ENCODE measurements at regions not wholly inside any gene's neighbourhood (a gene's known extent, or its start where the extent isn't known, plus 50 kb on each side); places are given as distances from the start of the nearest gene placed in this dataset.

DNA sequence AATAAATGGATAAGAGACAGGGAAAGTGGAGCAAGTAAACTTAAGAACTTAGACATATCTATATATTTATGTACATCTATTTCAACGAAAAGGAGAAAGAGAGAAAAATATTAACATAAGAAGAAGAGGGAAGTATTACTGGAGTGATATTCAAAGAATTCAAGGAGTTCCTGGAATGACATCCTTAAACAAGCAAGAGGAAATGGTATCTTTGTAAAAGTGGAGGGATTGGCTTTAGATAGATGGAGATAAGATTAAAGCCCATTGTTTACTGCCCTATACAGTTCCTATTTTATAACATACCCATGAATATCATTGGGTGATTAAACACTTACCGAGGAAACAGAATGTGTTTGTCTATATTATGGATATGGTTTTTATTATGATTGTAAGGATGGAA lies 1036.3 kb downstream of the TTLL7 start:
- H3K27me3 ChIP-seq (ENCODE audit: low read depth) = no peaks in the 10 kb centered on the region
- no peak overlapping the region for H3K4me3 ChIP-seq
- peaks cover 9% of the 10 kb centered on the region for H3K4me1 ChIP-seq
- no peak for DNase-seq (ENCODE audit: low spot score in 2 of 2)
- H3K36me3 ChIP-seq (replicated peaks) = no peaks in the 10 kb centered on the region
- no peaks in the 10 kb centered on the region for H3K9me3 ChIP-seq
- in situ Hi-C loops (cut with MboI; ENCODE audit: low sequenced_read_pairs) = no loop called here

DNA sequence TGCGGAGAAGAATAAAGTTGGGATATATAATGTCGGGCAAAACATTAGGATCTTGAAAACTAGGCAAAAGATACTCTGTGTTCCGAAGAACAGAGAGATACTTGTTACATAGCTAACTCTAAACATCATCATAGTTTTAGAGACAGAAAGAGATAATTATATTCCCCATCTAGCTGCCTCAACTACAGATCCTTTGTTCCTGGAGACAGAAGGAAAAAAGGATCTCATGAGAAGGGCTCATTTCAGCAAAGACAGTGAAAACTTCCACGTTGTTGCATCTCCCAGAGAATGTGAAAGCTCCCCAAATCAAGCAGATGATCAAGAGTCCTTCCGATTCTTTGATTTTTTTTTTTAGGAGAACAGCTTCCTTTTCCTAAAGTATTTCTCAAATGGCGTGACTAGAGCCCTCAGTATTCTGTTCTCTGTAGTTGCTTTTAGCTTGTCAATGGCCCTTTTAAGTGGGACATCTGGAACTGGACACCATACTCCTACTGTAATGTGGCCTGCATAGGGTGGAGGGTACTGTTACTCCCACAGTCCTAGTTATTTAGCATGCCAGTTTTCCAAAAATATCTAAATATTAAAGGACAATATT lies 1048.2 kb downstream of the TTLL7 start:
- Histone ChIP-seq H3K27me3 (ENCODE audit: low read depth) (no peaks in the 10 kb centered on the region), H3K4me3 (no peak overlapping the region), H3K4me1 (no peaks in the 10 kb centered on the region), H3K36me3 (replicated peaks) (no peaks in the 10 kb centered on the region), H3K9me3 (no peaks in the 10 kb centered on the region)
- in situ Hi-C loops (cut with MboI; ENCODE audit: low sequenced_read_pairs) = no loop called here
- no peak for DNase-seq (ENCODE audit: low spot score in 2 of 2)

DNA sequence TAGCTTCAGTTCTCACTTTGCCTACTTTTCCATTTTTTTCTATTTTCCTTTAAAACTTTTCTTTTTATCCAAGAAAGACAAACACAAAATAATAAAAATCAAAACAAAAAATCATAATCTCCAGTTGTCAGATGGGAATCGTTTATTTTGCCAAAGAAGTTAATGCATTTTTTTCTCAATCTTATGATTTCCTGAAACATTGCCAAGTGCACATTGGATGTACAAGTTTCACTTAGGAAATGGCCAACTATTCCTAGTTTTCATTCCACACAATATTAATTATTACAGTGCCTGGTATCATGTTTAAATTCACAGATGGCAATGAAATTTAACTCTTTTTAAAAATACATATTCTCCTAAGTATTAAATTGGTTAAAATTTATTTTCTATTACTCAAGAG lies 1050.5 kb downstream of the TTLL7 start:
- DNase-seq (ENCODE audit: low spot score in 2 of 2) = no peak
- H3K36me3 ChIP-seq (replicated peaks) = no peaks in the 10 kb centered on the region
- in situ Hi-C loops (cut with MboI; ENCODE audit: low sequenced_read_pairs) = no loop called here
- H3K27me3 ChIP-seq (ENCODE audit: low read depth) = no peaks in the 10 kb centered on the region
- no peaks in the 10 kb centered on the region for H3K4me1 ChIP-seq
- H3K4me3 ChIP-seq = no peak overlapping the region
- no peaks in the 10 kb centered on the region for H3K9me3 ChIP-seq

DNA sequence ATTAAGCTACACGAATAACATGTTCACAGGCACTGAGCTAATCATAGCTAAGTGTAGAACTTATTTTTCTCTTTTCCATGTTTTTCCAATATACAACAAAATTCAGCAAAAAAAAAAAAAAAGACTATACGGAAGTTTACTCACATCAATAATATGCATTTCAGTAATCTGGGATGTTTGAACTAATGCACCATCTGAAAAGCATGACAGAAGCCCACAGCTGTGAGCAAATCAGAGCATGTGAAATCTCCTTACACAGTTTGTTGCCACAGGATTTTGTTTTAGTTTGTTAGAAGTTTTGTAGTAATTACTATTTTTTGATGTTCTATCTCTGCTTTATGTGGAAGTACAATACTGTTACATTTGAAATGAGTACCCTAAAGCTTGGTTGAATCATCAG lies 1051.7 kb downstream of the TTLL7 start:
- DNase-seq (ENCODE audit: low spot score in 2 of 2) = no peak
- Histone ChIP-seq H3K4me1 (no peaks in the 10 kb centered on the region), H3K36me3 (replicated peaks) (no peaks in the 10 kb centered on the region), H3K27me3 (ENCODE audit: low read depth) (no peaks in the 10 kb centered on the region), H3K9me3 (no peaks in the 10 kb centered on the region), H3K4me3 (no peak overlapping the region)
- in situ Hi-C loops (cut with MboI; ENCODE audit: low sequenced_read_pairs) = no loop called here

DNA sequence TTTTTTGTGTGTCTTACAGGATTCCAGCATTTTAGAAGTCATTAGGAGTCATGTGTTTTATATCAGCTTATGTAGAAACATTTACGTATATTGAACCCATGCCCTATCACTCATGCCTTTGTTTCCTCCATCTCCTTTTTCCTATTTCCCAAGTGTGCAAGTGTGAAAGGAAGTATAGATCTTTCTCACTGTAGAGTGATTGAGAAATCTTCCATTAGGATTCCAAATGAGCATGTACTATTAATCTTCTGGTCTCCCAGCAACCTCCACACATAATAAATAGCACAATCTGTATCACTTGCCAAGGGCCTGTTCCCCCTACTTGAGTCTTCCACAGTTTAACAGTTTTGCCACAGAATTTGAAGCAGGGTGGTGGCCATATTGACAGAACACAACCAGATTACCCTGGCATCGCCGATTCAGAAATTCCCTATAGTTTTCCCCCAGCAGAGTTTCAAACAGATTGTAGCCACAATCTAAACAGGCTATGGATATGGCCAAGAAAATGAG lies 1052.8 kb downstream of the TTLL7 start:
- Histone ChIP-seq H3K36me3 (replicated peaks) (no peaks in the 10 kb centered on the region), H3K27me3 (ENCODE audit: low read depth) (no peaks in the 10 kb centered on the region), H3K9me3 (no peaks in the 10 kb centered on the region), H3K4me3 (no peak overlapping the region), H3K4me1 (no peaks in the 10 kb centered on the region)
- no peak for DNase-seq (ENCODE audit: low spot score in 2 of 2)
- in situ Hi-C loops (cut with MboI; ENCODE audit: low sequenced_read_pairs) = no loop called here

DNA sequence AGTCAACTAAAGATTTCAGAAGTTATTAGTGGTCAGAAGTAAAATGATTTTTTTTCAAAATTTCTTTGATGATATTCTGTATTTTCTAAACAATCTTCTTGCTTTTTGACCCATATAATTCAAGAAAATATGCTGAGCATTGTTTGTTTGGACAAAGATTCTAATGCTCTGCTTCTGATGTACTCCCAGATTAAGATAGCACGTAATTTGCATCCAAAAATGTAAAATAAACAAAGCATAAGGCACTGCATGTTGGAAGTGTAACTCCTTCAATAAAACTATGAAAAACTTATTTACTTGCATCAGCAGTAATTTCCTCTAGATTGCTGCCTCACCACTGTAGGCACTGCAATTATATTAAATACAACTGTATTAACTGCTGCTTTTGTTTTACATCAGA lies 1054.1 kb downstream of the TTLL7 start:
- H3K4me3 ChIP-seq = no peak overlapping the region
- no peaks in the 10 kb centered on the region for H3K4me1 ChIP-seq
- no peaks in the 10 kb centered on the region for H3K36me3 ChIP-seq (replicated peaks)
- DNase-seq (ENCODE audit: low spot score in 2 of 2) = no peak
- in situ Hi-C loops (cut with MboI; ENCODE audit: low sequenced_read_pairs) = no loop called here
- no peaks in the 10 kb centered on the region for H3K27me3 ChIP-seq (ENCODE audit: low read depth)
- no peaks in the 10 kb centered on the region for H3K9me3 ChIP-seq

DNA sequence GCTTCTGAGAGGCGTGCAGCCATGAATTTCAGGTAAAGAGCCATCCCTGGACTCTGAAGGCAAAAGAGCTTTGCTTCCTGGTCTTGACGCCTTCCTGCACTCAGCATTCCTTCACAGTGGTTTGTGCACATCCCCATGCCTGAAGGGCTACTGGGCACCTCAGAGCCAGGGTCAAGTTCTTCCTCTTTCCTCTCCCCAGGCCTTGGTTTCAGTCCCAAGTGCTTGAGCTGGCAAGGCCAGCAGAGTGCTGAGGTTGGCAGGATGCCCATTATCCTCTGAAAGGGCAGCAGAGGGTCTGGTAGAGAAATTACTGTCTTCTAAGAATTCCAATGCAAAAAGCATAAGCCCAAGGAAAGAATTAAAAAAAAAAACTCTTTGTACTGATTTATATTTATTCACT lies 1064.9 kb downstream of the TTLL7 start:
- Histone ChIP-seq H3K36me3 (replicated peaks) (no peaks in the 10 kb centered on the region), H3K4me3 (no peak overlapping the region), H3K9me3 (no peaks in the 10 kb centered on the region), H3K4me1 (0 out of 2 replicates have a peak, but pooled peaks cover 4% of the 10 kb centered on the region), H3K27me3 (ENCODE audit: low read depth) (no peaks in the 10 kb centered on the region)
- DNase-seq (ENCODE audit: low spot score in 2 of 2) = no peak
- in situ Hi-C loops (cut with MboI; ENCODE audit: low sequenced_read_pairs) = no loop called here

DNA sequence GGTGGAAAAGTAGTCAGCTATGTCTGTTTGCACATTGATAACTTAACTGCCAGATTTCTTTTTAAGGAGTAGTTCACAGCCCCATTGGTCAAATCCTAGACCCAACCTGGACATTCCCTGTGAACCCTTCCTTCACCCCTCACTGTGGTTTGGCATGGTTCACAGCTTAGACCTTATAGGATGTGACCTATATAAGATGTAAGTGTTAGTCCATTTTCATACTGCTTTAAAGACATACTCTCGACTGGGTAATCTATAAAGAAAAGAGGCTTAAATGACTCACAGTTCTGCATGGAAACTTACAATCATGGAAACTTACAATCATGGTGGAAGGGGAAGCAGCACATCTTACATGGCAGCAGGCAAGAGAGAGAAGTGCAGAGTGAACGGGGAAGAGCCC lies 1066.2 kb downstream of the TTLL7 start:
- no peak overlapping the region for H3K4me3 ChIP-seq
- H3K36me3 ChIP-seq (replicated peaks) = no peaks in the 10 kb centered on the region
- H3K27me3 ChIP-seq (ENCODE audit: low read depth) = no peaks in the 10 kb centered on the region
- H3K9me3 ChIP-seq = no peaks in the 10 kb centered on the region
- no peak for DNase-seq (ENCODE audit: low spot score in 2 of 2)
- 0 out of 2 replicates have a peak, but pooled peaks cover 4% of the 10 kb centered on the region for H3K4me1 ChIP-seq
- in situ Hi-C loops (cut with MboI; ENCODE audit: low sequenced_read_pairs) = no loop called here

DNA sequence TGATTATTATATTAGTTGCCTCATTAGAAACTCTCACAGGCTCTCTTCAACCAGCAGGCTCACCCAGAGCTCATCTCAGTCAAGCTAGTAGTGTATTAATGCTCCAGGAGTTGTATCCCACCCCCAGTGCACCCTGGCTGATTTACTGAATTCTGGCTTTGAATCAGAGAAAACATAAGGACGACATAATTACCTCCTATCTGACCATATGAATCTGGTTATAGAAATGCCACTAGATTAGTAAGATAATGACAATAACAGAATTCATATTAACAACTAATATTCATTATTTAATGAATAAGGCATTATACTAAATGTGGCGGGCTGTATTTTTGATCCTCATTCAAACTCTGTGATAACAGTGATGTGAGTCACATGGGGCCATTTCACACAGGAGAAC lies 1066.7 kb downstream of the TTLL7 start:
- in situ Hi-C loops (cut with MboI; ENCODE audit: low sequenced_read_pairs) = no loop called here
- no peaks in the 10 kb centered on the region for H3K27me3 ChIP-seq (ENCODE audit: low read depth)
- H3K4me3 ChIP-seq = no peak overlapping the region
- H3K36me3 ChIP-seq (replicated peaks) = no peaks in the 10 kb centered on the region
- H3K9me3 ChIP-seq = no peaks in the 10 kb centered on the region
- 0 out of 2 replicates have a peak, but pooled peaks cover 4% of the 10 kb centered on the region for H3K4me1 ChIP-seq
- no peak for DNase-seq (ENCODE audit: low spot score in 2 of 2)

DNA sequence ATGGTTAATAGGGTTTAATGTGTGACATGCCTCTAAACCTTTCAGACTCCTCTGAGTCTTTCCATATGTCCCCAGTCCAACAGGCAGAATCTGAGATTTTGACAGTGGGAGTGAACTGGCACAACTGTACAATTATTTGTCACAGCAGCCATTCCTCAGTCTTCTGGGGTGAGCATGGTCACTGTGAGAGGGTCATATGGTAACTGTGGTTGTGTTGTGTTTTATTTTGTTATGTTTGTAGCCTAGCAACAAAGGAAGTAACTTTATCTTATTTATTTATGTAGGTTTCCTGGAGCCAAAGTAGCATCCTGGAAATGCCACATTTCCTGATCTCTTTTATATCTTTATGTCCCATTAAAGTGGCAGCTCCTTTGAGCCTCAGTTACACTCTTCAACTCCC lies 1067.9 kb downstream of the TTLL7 start:
- Histone ChIP-seq H3K4me3 (no peak overlapping the region), H3K9me3 (no peaks in the 10 kb centered on the region), H3K27me3 (ENCODE audit: low read depth) (no peaks in the 10 kb centered on the region), H3K36me3 (replicated peaks) (no peaks in the 10 kb centered on the region), H3K4me1 (0 out of 2 replicates have a peak, but pooled peaks cover 4% of the 10 kb centered on the region)
- in situ Hi-C loops (cut with MboI; ENCODE audit: low sequenced_read_pairs) = no loop called here
- no peak for DNase-seq (ENCODE audit: low spot score in 2 of 2)

DNA sequence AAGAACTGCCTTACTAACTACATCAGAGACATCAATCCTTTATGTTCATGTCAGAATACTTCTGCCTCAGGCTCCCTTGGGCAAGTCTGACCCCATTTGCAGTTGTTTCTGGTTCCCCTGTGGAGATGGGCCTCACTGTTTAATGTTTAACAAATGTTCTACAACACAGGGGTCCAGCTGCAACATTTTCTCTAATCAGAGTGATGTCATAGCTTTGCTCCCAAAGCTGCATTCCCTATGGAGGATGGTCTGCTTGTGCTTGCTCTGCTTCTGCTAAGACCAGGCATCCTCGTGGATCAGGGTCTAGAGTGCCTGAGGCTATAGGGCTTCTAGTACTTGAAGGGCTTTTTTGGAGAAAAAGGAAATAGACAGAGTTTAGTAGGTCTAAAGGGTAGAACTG lies 1071.2 kb downstream of the TTLL7 start:
- Histone ChIP-seq H3K4me1 (peaks cover 6% of the 10 kb centered on the region; the same call in 1 of the 2 replicates), H3K4me3 (no peak overlapping the region), H3K36me3 (replicated peaks) (no peaks in the 10 kb centered on the region), H3K9me3 (no peaks in the 10 kb centered on the region), H3K27me3 (ENCODE audit: low read depth) (no peaks in the 10 kb centered on the region)
- DNase-seq (ENCODE audit: low spot score in 2 of 2) = no peak
- in situ Hi-C loops (cut with MboI; ENCODE audit: low sequenced_read_pairs) = no loop called here

DNA sequence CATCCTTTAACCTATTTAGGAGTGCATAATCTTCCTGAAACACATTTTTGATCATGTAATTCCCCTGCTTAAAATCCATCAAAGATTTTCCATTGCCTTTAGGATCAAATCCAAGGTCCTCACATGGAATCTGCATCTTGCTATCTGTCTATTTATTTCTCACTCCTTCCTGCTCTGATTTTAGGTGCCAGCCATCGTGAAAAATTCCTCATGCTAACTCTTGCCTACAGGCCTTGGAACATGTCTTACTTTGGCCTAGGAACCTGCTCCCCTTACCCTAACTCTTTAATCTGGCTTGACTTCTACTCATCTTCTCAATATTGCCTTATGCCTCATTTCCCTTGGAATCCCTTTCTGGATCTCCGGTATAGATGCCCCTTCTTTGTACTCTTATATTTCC lies 1074.3 kb downstream of the TTLL7 start:
- Histone ChIP-seq H3K4me1 (peaks cover 13% of the 10 kb centered on the region), H3K27me3 (ENCODE audit: low read depth) (no peaks in the 10 kb centered on the region), H3K4me3 (no peak overlapping the region), H3K36me3 (replicated peaks) (no peaks in the 10 kb centered on the region), H3K9me3 (no peaks in the 10 kb centered on the region)
- in situ Hi-C loops (cut with MboI; ENCODE audit: low sequenced_read_pairs) = no loop called here
- no peak for DNase-seq (ENCODE audit: low spot score in 2 of 2)

DNA sequence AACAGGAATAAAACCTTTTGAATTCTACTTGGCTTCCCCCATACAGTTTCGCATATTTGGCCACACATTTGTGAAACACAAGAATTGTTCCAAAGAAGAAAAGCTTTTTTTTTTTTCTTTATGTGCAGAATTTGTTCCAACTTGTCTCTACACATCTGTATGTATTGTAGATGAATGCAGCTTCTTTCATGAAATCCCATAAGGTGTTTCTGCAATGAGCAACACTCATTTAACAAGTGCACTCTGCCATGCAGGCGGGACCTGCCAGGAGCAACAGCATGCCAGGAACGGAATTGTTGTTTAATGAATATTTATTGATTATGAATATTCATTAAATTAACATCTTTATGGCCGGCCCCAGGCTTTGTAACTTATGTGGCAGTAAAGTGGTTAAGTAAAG lies 1075.0 kb downstream of the TTLL7 start:
- Histone ChIP-seq H3K36me3 (replicated peaks) (no peaks in the 10 kb centered on the region), H3K4me3 (no peak overlapping the region), H3K9me3 (no peaks in the 10 kb centered on the region), H3K4me1 (peaks cover 11% of the 10 kb centered on the region), H3K27me3 (ENCODE audit: low read depth) (no peaks in the 10 kb centered on the region)
- in situ Hi-C loops (cut with MboI; ENCODE audit: low sequenced_read_pairs) = no loop called here
- peak in 1 of 2 experiments; percentile 16 for DNase-seq (ENCODE audit: low spot score in 2 of 2)

DNA sequence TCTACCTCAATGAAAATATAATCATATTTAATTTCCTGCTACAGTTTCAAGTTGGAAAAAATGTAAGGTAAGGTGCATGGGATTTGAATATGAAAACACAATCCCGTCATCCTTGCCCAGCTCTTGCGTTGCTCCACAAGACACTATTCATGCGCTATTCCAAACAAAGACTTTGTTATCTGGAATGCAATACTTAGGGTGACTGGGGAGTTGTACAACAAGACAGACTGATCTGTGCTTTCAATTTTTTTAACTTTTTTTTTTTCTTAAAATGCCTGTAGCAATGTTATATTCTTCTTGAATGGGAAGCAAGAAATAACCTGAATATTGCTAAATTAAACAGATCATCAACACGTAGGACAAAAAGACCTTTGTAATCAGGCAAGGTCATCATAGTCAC lies 1077.2 kb downstream of the TTLL7 start:
- peak in 1 of 2 experiments; percentile 41 for DNase-seq (ENCODE audit: low spot score in 2 of 2)
- Histone ChIP-seq H3K36me3 (replicated peaks) (no peaks in the 10 kb centered on the region), H3K4me1 (peaks cover 11% of the 10 kb centered on the region), H3K27me3 (ENCODE audit: low read depth) (no peaks in the 10 kb centered on the region), H3K9me3 (no peaks in the 10 kb centered on the region), H3K4me3 (no peak overlapping the region)
- in situ Hi-C loops (cut with MboI; ENCODE audit: low sequenced_read_pairs) = no loop called here
